ENCODE measurements at regions not wholly inside any gene's neighbourhood (a gene's known extent, or its start where the extent isn't known, plus 50 kb on each side); places are given as distances from the start of the nearest gene placed in this dataset.
"Not testable (repeated sequence)": the region's sequence is repeated elsewhere in the genome, so short reads cannot be mapped to it uniquely, and the experiment has no call there.

- DNase-seq, result no peak
Measured at GRCh38 chr7:84817016-84817415, 369.8 kb downstream of the SEMA3D start.

DNA sequence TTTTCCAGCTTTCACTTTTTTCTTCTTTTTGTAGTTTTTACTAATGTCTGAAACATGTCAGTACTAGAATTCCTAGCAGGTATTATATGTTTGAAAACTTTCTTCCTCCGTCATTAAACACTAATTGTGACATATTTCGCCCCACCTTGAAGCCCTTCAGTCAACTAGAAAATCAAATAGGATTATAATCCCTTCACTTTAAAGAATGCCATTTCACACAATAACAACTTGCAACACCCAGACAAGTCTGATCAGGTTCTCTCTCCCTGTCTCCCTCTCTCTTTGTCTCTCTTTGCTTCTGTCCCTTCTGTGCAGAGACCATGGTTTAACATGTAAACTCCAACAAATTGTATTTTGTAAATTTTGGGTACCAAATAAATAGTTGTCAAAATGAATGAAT, 373.5 kb downstream of the SEMA3D start:
- no peak for DNase-seq

GRCh38 chr7:84812021-84812420, 374.8 kb downstream of the SEMA3D start:
- no peak for DNase-seq

- DNase-seq, result no peak
Measured at GRCh38 chr7:84811362-84811761, 375.5 kb downstream of the SEMA3D start.

- DNase-seq, result no peak
Measured at GRCh38 chr7:84809877-84810276, 377.0 kb downstream of the SEMA3D start.

DNA sequence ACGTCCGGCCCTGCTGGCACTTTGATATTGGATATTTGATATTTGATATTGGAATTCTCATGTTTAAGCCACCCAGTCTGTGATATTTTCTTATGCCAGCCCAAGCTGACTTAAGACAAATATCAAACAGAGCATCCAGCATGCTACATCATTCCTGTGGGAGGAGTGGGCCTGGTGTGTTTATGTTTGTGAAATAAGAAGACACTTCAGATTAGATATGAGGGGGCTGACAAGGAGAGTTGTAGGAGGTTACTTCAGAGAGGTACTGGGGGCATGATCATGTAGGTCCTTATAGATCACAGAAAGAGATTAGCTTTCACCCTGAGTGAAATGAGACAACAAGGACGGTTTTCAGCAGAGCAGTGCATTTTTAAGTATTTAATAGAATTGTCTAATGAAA, 382.9 kb downstream of the SEMA3D start:
- DNase-seq, result no peak

- DNase-seq, result no peak
Measured at GRCh38 chr7:84801396-84801795, 385.5 kb downstream of the SEMA3D start.

GRCh38 chr7:84800846-84801245, 386.0 kb downstream of the SEMA3D start:
- DNase-seq, result no peak

DNA sequence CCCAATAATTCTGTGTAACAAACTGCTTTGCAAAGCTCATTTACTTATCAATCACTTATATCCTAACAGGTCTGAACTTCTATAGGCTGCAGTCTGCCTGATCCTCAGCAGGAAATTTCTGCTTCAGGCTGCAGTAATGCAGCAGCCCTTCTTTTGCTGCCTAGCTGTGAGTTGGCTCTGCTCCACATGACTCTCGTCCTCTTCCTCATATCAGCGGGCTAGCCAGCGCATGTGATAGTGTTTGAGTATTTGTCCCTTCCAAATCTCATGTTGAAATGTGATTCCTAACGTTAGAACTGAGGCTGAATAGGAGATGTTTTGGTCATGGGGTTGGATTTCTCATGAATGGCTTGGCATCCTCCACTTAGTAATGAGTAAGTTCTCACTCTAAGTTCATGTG, 387.8 kb downstream of the SEMA3D start:
- no peak for DNase-seq

DNA sequence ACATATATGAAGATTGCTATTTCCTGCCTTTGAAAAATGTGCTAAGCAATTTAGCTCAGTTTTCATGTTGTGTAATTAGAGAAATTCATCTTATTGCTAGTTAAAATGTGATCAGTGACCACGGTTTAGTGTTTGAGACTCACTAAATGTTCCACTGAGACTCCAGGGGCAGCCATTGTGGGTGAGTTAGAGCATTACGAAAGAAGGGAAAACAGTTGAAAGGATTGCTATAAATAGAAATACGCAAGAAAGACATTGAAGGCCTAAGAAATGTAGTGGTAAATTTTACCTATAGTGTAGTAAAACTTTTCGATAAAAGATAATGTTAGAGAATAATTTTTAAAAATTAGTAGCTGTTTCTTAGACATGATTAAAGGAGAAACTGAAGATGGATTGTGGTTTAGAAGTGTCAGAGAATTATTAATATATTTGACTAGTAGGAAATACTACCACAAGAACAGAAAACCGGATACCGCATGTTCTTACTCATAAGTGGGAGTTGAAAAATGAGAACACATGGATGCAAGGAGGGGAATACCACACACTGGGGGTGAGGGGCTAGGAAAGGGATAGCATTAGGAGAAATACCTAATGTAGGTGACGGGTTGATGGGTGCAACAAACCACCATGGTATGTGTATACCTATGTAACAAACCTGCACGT, 394.5 kb downstream of the SEMA3D start:
- peak; percentile 42 for DNase-seq

- peak; percentile 22 for DNase-seq
Measured at GRCh38 chr7:84790882-84791281, 396.0 kb downstream of the SEMA3D start.

GRCh38 chr7:84786073-84786472, 400.8 kb downstream of the SEMA3D start:
- no peak for DNase-seq

DNA sequence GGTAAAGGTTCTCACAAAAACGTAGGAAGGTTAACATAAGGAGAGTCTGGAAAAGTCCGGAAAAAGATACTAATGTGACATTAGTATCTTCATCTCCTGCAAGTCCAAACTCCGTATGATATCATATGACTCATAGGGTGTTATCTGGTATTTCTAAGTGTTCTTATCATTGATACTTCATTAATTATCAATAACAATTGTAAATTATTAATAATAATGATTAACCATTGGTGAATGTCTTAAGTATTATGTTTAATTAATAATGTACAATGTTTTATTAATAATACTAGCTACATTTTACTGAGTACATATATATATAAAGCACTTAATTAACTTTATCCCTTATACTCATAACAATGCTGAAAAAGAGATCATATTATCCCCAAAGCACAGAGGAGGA, 402.4 kb downstream of the SEMA3D start:
- no peak for DNase-seq

DNA sequence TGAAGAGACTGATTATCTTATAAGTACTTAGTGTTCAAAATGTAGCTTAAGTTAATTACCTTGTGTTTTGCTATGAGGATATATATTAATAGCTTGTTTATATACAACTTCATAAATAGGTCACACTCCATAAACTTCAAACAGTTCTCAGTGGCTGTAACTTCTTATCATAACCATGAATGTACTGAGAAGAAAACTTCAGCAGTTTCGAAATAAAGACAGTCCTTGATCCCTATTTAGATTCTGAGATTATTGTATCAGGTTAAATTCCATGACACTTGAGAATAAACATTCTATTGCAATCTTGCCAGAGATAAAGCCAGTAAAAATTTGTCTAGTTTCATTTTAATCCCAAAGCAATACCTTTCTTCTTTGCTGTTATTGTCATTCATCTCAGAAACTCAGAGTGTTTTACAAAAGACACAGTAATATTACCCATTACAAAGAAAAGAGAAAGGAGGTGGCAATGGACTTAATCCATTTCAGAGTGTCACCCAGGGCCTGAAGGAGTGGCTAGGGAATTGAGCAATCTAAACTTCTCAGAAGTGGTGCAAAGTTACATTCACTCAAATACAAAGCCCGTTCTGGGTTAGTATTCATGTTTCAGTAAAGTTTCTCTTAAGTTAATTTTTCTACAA, 403.6 kb downstream of the SEMA3D start:
- DNase-seq, result no peak

GRCh38 chr7:84781838-84782237, 405.0 kb downstream of the SEMA3D start:
- DNase-seq, result no peak

- no peak for DNase-seq
Measured at GRCh38 chr7:84780158-84781124, 406.4 kb downstream of the SEMA3D start.

GRCh38 chr7:84757761-84758160, 429.1 kb downstream of the SEMA3D start:
- no peak for DNase-seq

GRCh38 chr7:84746353-84746752, 440.5 kb downstream of the SEMA3D start:
- no peak for DNase-seq

DNA sequence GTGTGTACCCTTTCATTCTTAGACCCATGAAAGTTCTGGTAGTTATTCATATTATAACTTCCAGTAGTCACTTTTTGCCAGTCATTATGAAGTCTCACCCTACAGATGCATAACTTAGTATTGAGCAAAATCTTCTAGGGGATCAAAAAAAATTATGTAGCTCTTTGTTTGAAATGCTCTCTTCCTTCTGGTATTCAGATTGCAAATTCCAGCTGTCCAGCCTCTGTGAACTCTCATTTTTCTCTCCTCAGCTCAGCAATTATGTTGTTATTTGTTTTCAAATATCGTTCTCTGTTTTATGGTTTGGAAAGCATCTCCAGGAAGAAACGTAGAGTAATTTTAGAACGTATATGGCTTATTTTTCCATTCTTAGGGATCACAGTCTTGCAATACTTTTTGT, 442.5 kb downstream of the SEMA3D start:
- DNase-seq, result no peak

- DNase-seq, result no peak
Measured at GRCh38 chr7:84738583-84739150, 448.2 kb downstream of the SEMA3D start.

DNA sequence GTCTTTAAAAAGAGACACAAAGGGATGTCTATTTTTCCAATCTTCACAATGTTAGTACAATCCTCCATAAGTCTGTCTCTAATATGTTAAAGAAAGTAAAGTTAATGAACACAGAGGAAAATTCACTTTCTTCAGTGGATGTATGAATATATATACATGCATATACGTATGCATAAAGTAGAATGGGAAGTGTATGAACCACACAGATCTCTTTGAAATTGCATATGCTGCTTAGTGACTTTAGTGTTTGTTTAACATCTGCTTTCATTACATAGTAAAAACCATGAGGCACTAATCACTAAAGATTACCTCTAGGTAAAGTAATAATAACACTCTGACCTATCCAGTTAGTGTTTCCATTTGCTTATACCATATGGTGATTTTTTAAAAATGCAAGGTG, 451.2 kb downstream of the SEMA3D start:
- DNase-seq, result no peak

DNA sequence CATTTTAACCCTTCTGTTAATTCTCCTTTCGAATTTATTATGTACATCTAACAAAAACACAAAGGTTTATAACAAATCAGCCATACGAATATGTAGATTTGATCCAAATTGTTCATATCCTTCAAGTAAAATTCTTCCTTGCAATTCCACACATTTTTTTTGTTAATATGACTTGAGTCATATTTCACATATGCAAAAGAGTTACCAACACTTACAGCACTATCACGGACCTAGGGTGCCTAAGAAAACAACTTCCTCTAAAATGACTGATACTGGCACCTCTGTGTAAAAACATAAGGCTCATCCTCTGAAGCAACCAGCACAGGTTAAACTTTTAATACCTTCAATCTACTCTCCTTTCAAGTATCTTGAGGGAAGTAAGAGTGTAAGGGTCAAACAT, 451.8 kb downstream of the SEMA3D start:
- DNase-seq, result no peak

DNA sequence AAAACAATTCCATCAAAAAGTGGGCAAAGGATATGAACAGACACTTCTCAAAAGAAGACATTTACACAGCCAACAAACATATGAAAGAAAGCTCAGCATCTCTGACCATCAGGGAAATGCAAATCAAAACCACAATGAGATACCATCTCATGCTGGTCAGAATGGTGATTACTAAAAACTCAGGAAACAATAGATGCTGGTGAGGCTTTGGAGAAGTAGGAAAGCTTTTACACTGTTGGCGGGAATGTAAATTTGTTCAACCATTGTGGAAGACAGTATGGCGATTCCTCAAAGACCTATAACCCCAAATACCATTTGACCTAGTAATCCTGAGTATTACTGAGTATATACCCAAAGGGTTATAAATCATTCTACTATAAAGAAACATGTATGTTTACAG, 452.9 kb downstream of the SEMA3D start:
- not testable (repeated sequence) for DNase-seq

Data from inflammatory macrophage treated with lipopolysaccharide for 4 hours (primary cell).